Activated T-cell treated with anti-CD3 and anti-CD28 coated beads, Interleukin-2, amount 50 U/mL, for 4 hours (primary cell): ENCODE measurements at regions not wholly inside any gene's neighbourhood (a gene's known extent, or its start where the extent isn't known, plus 50 kb on each side); places are given as distances from the start of the nearest gene placed in this dataset.

Experiments used
- ATAC-seq, 2 donors: fragments of 200-7000 bp; cut with Tn5 transposase; one replicate each; pipeline ENCODE4 v1.10.0; 2021
- DNase-seq: peaks from one replicate; pipeline ENCODE4 v3.0.0-alpha.2; 2020
- H3K27me3 Mint-ChIP-seq: one replicate; pipeline ENCODE4 v1.8.0; 2021; ENCODE audit warnings: low read depth, mixed read lengths
- H3K36me3 Mint-ChIP-seq: one replicate; pipeline ENCODE4 v1.8.0; 2022; ENCODE audit warnings: mixed read lengths; ENCODE audit not compliant: insufficient read depth
- H3K4me1 Mint-ChIP-seq: one replicate; pipeline ENCODE4 v1.8.0; 2021; ENCODE audit warnings: low read depth, mixed read lengths
- H3K4me3 Mint-ChIP-seq: one replicate; pipeline ENCODE4 v1.8.0; 2021; ENCODE audit warnings: mild to moderate bottlenecking, moderate library complexity, mixed read lengths
- H3K9me3 Mint-ChIP-seq: one replicate; pipeline ENCODE4 v1.8.0; 2021; ENCODE audit warnings: mixed read lengths

GRCh38 chr2:160731415-160731814, 237.8 kb upstream of the RBMS1 start:
- H3K4me1 Mint-ChIP-seq = no peaks in the 10 kb centered on the region
- no peak overlapping the region for H3K4me3 Mint-ChIP-seq
- no peaks in the 10 kb centered on the region for H3K36me3 Mint-ChIP-seq
- no peaks in the 10 kb centered on the region for H3K9me3 Mint-ChIP-seq
- peaks cover 2% of the 10 kb centered on the region for H3K27me3 Mint-ChIP-seq
- ATAC-seq (no peak), DNase-seq (no peak)

- ATAC-seq (no peak), DNase-seq (no peak)
- Mint-ChIP-seq H3K4me3 (no peak overlapping the region), H3K27me3 (peaks cover 2% of the 10 kb centered on the region), H3K9me3 (no peaks in the 10 kb centered on the region), H3K36me3 (no peaks in the 10 kb centered on the region), H3K4me1 (no peaks in the 10 kb centered on the region)
Observed at GRCh38 chr2:160731856-160732255, 238.2 kb upstream of the RBMS1 start.

DNA sequence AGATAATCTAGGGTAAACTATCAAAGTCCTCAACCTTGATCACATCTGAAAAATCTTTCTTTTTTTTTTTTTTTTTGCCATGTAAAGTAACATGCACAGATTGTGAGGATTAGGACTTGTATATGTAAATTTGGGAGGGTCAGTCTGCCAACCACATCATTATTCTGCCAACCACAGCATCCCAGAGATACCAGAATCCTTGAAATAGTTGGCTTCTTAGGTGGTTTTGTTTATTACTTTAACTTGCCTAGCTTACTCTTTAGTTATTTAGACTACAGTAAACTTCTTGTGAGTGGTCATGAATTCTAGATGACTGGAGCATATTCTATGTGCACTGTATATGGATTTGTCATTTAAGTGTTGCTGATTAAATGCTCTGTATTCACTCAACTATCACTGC, 242.1 kb upstream of the RBMS1 start:
- ATAC-seq (no peak), DNase-seq (no peak)
- no peaks in the 10 kb centered on the region for H3K9me3 Mint-ChIP-seq
- no peaks in the 10 kb centered on the region for H3K4me1 Mint-ChIP-seq
- no peaks in the 10 kb centered on the region for H3K36me3 Mint-ChIP-seq
- no peak overlapping the region for H3K4me3 Mint-ChIP-seq
- H3K27me3 Mint-ChIP-seq = no peaks in the 10 kb centered on the region

- no peaks in the 10 kb centered on the region for H3K4me1 Mint-ChIP-seq
- DNase-seq (no peak), ATAC-seq (no peak)
- no peaks in the 10 kb centered on the region for H3K27me3 Mint-ChIP-seq
- no peaks in the 10 kb centered on the region for H3K36me3 Mint-ChIP-seq
- H3K9me3 Mint-ChIP-seq = no peaks in the 10 kb centered on the region
- no peak overlapping the region for H3K4me3 Mint-ChIP-seq
Observed at GRCh38 chr2:160736148-160737028, 242.8 kb upstream of the RBMS1 start.

DNA sequence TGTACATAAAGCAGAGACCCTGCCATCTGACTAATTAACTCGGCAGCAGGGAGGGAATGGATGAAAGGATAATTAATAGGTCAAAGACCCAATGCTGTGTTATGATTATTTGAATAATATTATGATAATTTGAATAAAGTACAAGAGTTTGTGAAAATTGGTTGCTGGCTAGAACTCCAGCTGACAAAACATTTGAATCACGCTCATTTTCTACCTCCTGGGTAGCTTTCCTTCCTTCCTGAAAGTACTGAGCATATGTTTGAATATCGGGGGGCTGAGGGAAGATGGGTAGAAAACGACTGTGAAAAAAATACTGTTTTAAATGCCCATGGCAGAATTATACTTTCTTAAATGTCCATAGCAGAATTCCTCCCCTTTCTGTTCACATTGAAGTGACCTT, 243.6 kb upstream of the RBMS1 start:
- no peaks in the 10 kb centered on the region for H3K27me3 Mint-ChIP-seq
- no peak overlapping the region for H3K4me3 Mint-ChIP-seq
- ATAC-seq = no peak
- no peaks in the 10 kb centered on the region for H3K9me3 Mint-ChIP-seq
- no peaks in the 10 kb centered on the region for H3K36me3 Mint-ChIP-seq
- no peak for DNase-seq
- no peaks in the 10 kb centered on the region for H3K4me1 Mint-ChIP-seq

DNA sequence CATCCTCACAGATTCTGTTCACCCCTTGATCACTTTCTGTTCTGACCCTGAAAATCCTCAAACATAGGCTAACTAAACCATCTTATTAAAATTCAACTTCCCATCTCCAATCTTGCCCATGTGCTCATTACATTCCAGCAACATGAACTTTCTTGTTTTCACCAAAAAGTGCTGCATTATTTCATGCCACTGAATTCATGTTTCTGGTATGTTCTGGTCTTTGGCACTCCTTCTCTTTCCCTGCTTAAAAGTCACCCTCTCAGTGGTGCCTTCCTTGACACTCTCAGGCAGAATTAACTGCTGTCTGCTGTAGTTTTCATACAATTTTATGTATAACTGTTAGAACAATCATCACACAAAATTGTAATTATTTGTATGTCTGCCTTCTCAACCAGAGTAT, 247.7 kb upstream of the RBMS1 start:
- H3K27me3 Mint-ChIP-seq = peaks cover 3% of the 10 kb centered on the region
- ATAC-seq (no peak), DNase-seq (no peak)
- H3K36me3 Mint-ChIP-seq = no peaks in the 10 kb centered on the region
- no peak overlapping the region for H3K4me3 Mint-ChIP-seq
- no peaks in the 10 kb centered on the region for H3K9me3 Mint-ChIP-seq
- H3K4me1 Mint-ChIP-seq = no peaks in the 10 kb centered on the region

GRCh38 chr2:160741815-160742214, 248.2 kb upstream of the RBMS1 start:
- H3K27me3 Mint-ChIP-seq = peaks cover 3% of the 10 kb centered on the region
- no peak overlapping the region for H3K4me3 Mint-ChIP-seq
- DNase-seq (no peak), ATAC-seq (no peak)
- no peaks in the 10 kb centered on the region for H3K9me3 Mint-ChIP-seq
- H3K4me1 Mint-ChIP-seq = no peaks in the 10 kb centered on the region
- no peaks in the 10 kb centered on the region for H3K36me3 Mint-ChIP-seq

DNA sequence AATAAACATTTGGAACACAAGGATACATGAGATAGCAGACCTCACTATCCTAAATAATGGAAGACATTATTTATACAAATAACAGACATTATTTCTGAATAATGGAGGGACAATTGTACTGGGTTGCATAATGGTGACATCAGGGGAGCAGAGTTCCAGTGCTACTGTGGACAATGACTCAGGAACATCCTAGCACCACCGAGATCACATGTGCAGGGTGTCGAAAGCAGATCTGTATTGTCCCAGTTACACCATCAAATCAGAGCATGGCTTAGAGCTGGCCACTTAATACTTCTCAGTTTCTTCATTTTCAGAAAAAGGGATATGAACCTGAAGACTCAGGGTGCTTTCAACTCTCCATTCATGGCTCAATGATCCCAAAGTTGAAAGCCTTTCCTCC, 249.1 kb upstream of the RBMS1 start:
- ATAC-seq (no peak), DNase-seq (no peak)
- no peaks in the 10 kb centered on the region for H3K4me1 Mint-ChIP-seq
- H3K9me3 Mint-ChIP-seq = no peaks in the 10 kb centered on the region
- H3K36me3 Mint-ChIP-seq = no peaks in the 10 kb centered on the region
- no peak overlapping the region for H3K4me3 Mint-ChIP-seq
- H3K27me3 Mint-ChIP-seq = peaks cover 3% of the 10 kb centered on the region

GRCh38 chr2:160747501-160748170, 254.0 kb upstream of the RBMS1 start:
- Mint-ChIP-seq H3K36me3 (no peaks in the 10 kb centered on the region), H3K4me1 (no peaks in the 10 kb centered on the region), H3K9me3 (no peaks in the 10 kb centered on the region), H3K4me3 (no peak overlapping the region), H3K27me3 (peaks cover 7% of the 10 kb centered on the region)
- ATAC-seq (no peak), DNase-seq (no peak)

GRCh38 chr2:160751021-160751420, 257.4 kb upstream of the RBMS1 start:
- Mint-ChIP-seq H3K27me3 (peaks cover 4% of the 10 kb centered on the region), H3K36me3 (no peaks in the 10 kb centered on the region), H3K4me1 (no peaks in the 10 kb centered on the region), H3K9me3 (peaks cover 14% of the 10 kb centered on the region), H3K4me3 (no peak overlapping the region)
- DNase-seq (no peak), ATAC-seq (no peak)

DNA sequence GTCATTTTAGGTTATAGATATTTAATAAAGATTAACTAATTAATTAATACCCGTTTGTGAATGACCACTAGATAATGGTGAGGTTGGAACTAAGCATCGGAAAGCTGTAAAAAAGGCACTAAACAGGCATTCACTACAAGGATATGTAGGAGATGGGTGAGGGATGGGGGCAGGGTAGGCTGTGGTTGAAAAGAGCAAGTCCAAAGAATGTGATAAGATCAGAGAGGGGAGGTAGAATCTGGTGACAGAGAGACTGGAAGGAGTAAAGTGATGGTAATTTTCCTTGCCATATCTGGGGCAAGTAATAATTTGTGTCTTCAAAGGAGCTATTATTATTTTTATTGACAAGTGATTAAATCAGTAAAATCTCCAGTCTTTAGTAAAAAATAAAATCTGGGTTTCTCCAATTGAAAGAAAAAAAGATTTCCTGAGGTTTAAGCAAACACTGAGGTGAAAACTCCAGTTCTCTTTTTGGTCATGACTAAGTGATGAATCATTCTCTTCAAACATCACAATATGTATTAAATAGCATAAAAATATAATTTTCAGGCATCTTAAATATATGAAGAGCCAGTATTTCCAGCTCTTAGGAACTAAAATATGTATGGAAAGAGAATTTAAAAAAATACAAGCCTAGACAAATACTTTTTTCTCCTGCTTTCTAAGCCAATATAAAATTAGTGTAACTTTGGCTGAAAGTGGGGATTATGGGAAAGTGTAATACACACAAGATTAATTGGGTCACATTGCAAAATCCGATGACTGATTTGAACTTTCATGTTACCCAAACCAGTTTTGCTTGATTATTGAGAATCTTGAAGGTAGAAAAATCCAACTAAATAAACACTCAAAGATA, 259.1 kb upstream of the RBMS1 start:
- ATAC-seq = peak in 1 of 2 donors; percentile 43
- no peaks in the 10 kb centered on the region for H3K4me1 Mint-ChIP-seq

DNA sequence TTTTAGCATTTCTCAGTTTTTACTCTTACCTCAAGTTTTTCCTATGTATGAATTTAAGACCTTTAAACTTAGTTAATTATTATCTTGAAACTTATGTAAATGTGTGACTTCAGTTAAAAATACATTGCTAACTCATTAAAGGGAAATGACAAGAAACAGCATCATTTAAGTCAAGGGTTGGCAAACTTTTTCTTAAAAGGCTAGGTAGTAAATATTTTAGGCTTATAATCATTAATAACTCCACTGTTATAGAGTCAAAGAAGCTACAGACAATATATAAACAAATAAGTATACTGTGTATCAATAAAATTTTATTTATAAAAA, 259.7 kb upstream of the RBMS1 start:
- no peak overlapping the region for H3K4me3 Mint-ChIP-seq
- H3K36me3 Mint-ChIP-seq = no peaks in the 10 kb centered on the region
- DNase-seq (no peak), ATAC-seq (no peak)
- H3K27me3 Mint-ChIP-seq = peaks cover 4% of the 10 kb centered on the region
- no peaks in the 10 kb centered on the region for H3K4me1 Mint-ChIP-seq
- H3K9me3 Mint-ChIP-seq = peaks cover 14% of the 10 kb centered on the region

More for the DNA sequence above, 259.1 kb upstream of the RBMS1 start:
- Mint-ChIP-seq H3K36me3 (no peaks in the 10 kb centered on the region), H3K9me3 (peaks cover 14% of the 10 kb centered on the region), H3K27me3 (peaks cover 4% of the 10 kb centered on the region), H3K4me3 (no peak overlapping the region)
- DNase-seq = no peak

DNA sequence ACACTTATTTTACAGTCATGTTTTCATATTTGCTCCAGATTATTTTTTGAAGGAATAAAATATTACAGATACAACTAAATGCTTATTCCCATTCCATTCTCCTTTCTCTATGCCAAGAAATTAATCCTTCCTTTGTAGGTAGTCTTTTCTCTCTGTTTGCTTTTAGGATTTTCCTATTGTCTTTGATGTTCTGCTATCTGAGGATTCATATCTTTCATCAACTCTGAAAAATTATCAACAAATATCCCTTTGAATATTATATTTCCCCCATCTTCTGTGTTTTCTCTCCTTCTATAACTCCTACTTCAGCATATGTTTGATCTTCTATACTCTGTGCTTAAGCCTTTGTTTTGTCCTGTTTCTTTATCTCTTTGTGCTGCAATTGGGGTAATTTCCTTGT, 260.4 kb upstream of the RBMS1 start:
- Mint-ChIP-seq H3K36me3 (no peaks in the 10 kb centered on the region), H3K4me1 (no peaks in the 10 kb centered on the region), H3K4me3 (no peak overlapping the region), H3K27me3 (peaks cover 4% of the 10 kb centered on the region), H3K9me3 (peaks cover 14% of the 10 kb centered on the region)
- ATAC-seq (no peak), DNase-seq (no peak)

- no peaks in the 10 kb centered on the region for H3K4me1 Mint-ChIP-seq
- peaks cover 17% of the 10 kb centered on the region for H3K9me3 Mint-ChIP-seq
- ATAC-seq = no peak
- no peaks in the 10 kb centered on the region for H3K36me3 Mint-ChIP-seq
- H3K4me3 Mint-ChIP-seq = no peak overlapping the region
- no peaks in the 10 kb centered on the region for H3K27me3 Mint-ChIP-seq
- no peak for DNase-seq
Observed at GRCh38 chr2:160756481-160756880, 262.9 kb upstream of the RBMS1 start.
